ENCODE measurements at regions not wholly inside any gene's neighbourhood (a gene's known extent, or its start where the extent isn't known, plus 50 kb on each side); places are given as distances from the start of the nearest gene placed in this dataset.

DNA sequence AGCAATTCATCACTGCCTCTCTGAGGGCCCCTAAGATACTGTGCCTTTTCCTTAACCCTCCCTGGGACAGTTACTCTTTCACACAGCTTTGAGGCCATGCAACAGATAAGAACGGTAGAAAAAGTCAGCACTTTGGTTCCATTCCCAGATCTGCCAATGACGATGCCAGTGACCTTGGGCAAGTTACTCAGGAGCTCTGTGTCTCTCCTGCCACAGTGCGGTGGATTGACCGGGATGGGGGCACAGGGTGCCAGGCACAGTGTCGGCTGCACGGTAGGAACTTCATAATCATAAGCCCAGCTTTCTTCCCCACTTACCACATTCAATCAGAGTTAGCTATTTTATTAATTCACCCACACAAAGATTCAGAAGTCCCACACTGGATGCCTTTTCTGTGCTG lies 1041.8 kb downstream of the TBC1D22A start (continued):
- TF ChIP-seq, protein P1, sequence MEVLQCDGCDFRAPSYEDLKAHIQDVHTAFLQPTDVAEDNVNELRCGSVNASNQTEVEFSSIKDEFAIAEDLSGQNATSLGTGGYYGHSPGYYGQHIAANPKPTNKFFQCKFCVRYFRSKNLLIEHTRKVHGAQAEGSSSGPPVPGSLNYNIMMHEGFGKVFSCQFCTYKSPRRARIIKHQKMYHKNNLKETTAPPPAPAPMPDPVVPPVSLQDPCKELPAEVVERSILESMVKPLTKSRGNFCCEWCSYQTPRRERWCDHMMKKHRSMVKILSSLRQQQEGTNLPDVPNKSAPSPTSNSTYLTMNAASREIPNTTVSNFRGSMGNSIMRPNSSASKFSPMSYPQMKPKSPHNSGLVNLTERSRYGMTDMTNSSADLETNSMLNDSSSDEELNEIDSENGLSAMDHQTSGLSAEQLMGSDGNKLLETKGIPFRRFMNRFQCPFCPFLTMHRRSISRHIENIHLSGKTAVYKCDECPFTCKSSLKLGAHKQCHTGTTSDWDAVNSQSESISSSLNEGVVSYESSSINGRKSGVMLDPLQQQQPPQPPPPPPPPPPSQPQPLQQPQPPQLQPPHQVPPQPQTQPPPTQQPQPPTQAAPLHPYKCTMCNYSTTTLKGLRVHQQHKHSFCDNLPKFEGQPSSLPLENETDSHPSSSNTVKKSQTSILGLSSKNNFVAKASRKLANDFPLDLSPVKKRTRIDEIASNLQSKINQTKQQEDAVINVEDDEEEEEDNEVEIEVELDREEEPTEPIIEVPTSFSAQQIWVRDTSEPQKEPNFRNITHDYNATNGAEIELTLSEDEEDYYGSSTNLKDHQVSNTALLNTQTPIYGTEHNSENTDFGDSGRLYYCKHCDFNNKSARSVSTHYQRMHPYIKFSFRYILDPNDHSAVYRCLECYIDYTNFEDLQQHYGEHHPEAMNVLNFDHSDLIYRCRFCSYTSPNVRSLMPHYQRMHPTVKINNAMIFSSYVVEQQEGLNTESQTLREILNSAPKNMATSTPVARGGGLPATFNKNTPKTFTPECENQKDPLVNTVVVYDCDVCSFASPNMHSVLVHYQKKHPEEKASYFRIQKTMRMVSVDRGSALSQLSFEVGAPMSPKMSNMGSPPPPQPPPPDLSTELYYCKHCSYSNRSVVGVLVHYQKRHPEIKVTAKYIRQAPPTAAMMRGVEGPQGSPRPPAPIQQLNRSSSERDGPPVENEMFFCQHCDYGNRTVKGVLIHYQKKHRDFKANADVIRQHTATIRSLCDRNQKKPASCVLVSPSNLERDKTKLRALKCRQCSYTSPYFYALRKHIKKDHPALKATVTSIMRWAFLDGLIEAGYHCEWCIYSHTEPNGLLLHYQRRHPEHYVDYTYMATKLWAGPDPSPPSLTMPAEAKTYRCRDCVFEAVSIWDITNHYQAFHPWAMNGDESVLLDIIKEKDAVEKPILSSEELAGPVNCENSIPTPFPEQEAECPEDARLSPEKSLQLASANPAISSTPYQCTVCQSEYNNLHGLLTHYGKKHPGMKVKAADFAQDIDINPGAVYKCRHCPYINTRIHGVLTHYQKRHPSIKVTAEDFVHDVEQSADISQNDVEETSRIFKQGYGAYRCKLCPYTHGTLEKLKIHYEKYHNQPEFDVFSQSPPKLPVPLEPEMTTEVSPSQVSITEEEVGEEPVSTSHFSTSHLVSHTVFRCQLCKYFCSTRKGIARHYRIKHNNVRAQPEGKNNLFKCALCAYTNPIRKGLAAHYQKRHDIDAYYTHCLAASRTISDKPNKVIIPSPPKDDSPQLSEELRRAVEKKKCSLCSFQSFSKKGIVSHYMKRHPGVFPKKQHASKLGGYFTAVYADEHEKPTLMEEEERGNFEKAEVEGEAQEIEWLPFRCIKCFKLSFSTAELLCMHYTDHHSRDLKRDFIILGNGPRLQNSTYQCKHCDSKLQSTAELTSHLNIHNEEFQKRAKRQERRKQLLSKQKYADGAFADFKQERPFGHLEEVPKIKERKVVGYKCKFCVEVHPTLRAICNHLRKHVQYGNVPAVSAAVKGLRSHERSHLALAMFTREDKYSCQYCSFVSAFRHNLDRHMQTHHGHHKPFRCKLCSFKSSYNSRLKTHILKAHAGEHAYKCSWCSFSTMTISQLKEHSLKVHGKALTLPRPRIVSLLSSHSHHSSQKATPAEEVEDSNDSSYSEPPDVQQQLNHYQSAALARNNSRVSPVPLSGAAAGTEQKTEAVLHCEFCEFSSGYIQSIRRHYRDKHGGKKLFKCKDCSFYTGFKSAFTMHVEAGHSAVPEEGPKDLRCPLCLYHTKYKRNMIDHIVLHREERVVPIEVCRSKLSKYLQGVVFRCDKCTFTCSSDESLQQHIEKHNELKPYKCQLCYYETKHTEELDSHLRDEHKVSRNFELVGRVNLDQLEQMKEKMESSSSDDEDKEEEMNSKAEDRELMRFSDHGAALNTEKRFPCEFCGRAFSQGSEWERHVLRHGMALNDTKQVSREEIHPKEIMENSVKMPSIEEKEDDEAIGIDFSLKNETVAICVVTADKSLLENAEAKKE (CRISPR knock-in tag; IDR thresholded peaks at IDR 0.05), result no peak
- TF ChIP-seq, protein P2, sequence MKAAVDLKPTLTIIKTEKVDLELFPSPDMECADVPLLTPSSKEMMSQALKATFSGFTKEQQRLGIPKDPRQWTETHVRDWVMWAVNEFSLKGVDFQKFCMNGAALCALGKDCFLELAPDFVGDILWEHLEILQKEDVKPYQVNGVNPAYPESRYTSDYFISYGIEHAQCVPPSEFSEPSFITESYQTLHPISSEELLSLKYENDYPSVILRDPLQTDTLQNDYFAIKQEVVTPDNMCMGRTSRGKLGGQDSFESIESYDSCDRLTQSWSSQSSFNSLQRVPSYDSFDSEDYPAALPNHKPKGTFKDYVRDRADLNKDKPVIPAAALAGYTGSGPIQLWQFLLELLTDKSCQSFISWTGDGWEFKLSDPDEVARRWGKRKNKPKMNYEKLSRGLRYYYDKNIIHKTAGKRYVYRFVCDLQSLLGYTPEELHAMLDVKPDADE (IDR thresholded peaks at IDR 0.05), result no peak
- TF ChIP-seq EZH2 (IDR thresholded peaks at IDR 0.05; ENCODE audit: low read depth, unreplicated experiment) (no peak), CREB1 (CRISPR knock-in tag; IDR thresholded peaks at IDR 0.05; ENCODE audit: low read depth) (no peak), ZNF114 (CRISPR knock-in tag; IDR thresholded peaks at IDR 0.05) (no peak), JUNB (IDR thresholded peaks at IDR 0.05; ENCODE audit: unreplicated experiment) (no peak)
- TF ChIP-seq, protein P3, sequence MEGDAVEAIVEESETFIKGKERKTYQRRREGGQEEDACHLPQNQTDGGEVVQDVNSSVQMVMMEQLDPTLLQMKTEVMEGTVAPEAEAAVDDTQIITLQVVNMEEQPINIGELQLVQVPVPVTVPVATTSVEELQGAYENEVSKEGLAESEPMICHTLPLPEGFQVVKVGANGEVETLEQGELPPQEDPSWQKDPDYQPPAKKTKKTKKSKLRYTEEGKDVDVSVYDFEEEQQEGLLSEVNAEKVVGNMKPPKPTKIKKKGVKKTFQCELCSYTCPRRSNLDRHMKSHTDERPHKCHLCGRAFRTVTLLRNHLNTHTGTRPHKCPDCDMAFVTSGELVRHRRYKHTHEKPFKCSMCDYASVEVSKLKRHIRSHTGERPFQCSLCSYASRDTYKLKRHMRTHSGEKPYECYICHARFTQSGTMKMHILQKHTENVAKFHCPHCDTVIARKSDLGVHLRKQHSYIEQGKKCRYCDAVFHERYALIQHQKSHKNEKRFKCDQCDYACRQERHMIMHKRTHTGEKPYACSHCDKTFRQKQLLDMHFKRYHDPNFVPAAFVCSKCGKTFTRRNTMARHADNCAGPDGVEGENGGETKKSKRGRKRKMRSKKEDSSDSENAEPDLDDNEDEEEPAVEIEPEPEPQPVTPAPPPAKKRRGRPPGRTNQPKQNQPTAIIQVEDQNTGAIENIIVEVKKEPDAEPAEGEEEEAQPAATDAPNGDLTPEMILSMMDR (conservative IDR thresholded peaks at IDR 0.05; ENCODE audit: low read depth in 2 of 2), result no peak

Data from GM23338 (cell line).